GM21717 (cell line): ENCODE measurements at regions not wholly inside any gene's neighbourhood (a gene's known extent, or its start where the extent isn't known, plus 50 kb on each side); places are given as distances from the start of the nearest gene placed in this dataset.
"Not testable (repeated sequence)": the region's sequence is repeated elsewhere in the genome, so short reads cannot be mapped to it uniquely, and the experiment has no call there.

Experiments
- ATAC-seq: cut with Tn5 transposase; IDR thresholded peaks from one replicate; pipeline ENCODE4 v1.9.1; 2021; ENCODE audit warnings: mild to moderate bottlenecking, moderate library complexity; ENCODE audit not compliant: unreplicated experiment

DNA sequence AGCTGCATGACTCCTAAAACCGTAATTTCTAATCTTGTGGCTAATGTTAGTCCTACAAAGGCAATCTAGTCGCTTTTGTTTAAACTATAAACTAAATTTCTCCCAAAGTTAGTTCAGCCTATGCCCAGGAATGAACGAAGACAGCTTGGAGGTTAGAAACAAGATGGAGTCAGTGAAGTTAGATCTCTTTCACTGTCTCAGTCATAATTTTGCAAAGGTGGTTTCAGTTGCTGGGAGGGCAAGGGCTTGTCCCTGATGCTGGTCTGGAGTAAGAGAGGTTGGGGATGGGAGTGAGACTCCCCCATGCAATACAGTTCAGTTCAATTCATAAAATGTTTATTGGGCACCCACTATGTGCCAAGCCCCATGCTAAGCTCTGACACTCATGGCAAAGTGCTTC, 362.1 kb downstream of the TYW1 start:
- ATAC-seq, result not testable (repeated sequence)

DNA sequence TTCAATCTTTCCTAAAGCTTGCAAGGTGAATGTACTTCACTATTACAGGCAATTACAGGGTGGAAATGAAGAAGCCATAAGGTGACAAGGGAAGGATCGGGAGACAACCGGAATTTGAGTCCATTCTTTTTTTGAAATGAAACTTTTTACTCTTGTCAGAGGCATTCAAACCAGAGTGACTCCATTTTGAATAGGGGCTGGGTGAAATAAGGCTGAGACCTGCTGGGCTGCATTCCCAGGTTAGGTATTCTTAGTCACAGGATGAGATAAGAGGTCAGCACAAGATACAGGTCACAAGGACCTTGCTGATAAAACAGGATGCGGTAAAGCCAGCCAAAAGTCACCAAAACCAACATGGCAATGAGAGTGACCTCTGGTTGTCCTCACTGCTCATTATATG, 363.3 kb downstream of the TYW1 start:
- ATAC-seq, result no peak

DNA sequence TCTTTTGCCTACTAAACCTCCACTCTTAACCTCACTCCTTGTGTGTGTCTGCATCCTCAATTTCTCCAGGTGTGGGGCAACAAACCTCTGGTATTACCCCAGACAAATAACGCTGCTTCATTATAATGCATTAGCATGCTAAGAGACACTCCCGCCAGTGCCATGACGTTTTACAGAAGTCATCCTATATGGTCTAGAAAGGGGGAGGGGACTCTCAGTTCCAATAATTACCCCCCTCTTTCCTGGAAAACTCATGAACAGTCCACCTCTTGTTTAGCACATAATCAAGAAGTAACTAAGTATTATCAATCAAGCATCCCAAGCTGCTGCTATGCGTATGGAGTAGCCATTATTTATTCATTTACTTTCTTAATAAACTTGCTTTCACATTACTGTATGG, 364.5 kb downstream of the TYW1 start:
- ATAC-seq, result no peak

DNA sequence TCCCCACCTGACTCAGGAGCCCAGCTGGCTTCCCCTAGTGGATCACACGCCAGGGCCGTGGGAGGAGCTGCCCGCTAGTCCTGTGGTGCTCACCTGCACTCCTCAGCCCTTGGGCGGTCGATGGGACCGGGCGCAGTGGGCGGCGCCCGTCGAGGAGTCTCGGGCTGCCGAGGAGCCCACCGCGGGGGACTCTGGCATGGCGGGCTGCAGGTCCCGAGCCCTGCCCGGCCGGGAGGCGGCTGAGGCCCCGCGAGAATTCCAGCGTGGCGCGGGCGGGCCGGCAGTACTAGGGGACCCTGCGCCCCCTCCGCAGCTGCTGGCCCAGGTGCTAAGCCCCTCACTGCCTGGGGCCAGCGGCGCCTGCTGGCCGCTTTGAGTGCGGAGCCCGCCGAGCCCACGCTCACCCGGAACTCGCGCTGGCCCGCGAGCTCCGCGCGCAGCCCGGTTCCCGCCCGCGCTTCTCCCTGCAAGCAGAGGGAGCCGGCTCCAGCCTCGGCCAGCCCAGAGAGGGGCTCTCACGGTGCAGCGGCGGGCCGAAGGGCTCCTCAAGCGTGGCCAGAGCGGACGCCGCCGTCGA, 367.9 kb downstream of the TYW1 start:
- ATAC-seq, result no peak

DNA sequence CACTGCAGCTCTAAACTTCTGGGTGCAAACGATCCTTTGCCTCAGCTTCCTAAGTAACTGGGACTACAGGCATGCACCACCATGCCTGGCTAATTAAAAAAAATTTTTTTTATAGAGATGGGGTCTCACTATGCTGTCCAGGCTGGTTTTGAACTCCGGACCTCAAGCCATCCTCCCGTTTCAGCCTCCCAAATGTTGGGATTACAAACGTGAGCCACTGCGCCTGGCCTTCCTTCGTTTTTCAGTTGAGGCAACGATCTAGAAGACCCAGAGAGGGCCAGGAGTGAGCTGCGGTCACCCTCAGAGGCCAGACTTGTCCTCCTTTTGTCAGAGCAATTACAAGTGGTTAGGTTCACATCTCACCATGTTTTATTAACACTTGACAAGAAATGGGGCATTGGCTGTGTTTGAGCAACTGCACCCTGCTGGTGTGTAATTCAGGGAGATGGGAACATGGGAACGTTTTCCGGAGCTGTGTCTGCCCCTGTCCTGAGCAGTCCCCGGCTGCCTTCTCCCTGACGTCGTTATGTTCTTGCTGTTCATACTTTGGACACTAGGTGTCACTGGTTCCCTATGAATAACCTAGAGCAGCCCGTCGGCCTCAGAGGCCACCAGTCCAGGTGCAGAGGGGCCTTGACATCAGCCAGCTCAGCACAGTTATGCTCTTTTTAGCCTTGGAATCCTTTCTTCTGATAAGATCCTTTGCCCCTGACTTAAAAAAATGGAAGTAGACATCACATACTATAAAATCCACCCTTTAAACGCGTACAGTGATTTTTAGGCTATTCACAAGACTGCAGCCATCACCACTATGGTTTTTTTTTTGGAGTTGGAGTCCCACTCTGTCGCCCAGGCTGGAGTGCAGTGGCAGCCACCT, 375.0 kb downstream of the TYW1 start:
- peak; percentile 84 for ATAC-seq

DNA sequence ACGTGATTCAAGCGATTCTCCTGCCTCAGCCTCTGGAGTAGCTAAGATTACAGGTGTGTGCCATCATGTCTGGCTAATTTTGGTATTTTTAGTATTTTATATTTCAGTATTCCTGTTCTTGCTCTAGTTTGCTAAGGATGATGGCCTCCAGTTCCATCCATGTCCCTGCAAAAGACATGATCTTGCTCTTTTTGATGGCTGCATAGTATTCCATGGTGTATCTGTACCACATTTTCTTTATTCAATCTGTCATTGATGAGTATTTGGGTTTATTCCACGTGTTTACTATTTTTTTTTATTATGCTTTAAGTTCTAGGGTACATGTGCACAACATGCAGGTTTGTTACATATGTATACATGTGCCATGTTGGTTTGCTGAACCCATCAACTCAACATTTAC, 376.8 kb downstream of the TYW1 start:
- ATAC-seq, result not testable (repeated sequence)

DNA sequence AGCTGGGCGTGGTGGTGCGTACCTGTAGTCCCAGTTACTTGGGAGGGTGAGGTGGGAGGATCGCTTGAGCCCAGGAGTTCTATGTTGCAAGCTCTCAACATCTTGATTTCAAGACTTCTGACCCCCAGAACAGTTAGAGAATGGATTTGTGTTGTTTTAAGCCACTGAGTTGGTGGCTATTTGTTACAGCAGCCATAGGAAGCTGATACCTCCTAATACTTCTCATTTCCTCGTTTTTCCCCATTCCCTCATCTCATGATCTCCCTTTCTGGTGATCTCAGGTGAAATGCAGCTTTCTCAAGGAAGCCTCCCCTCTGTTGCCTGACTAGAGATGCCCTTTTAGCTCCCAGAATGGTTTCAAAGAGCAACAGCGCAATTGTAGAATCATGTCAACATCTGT, 378.8 kb downstream of the TYW1 start:
- no peak for ATAC-seq

DNA sequence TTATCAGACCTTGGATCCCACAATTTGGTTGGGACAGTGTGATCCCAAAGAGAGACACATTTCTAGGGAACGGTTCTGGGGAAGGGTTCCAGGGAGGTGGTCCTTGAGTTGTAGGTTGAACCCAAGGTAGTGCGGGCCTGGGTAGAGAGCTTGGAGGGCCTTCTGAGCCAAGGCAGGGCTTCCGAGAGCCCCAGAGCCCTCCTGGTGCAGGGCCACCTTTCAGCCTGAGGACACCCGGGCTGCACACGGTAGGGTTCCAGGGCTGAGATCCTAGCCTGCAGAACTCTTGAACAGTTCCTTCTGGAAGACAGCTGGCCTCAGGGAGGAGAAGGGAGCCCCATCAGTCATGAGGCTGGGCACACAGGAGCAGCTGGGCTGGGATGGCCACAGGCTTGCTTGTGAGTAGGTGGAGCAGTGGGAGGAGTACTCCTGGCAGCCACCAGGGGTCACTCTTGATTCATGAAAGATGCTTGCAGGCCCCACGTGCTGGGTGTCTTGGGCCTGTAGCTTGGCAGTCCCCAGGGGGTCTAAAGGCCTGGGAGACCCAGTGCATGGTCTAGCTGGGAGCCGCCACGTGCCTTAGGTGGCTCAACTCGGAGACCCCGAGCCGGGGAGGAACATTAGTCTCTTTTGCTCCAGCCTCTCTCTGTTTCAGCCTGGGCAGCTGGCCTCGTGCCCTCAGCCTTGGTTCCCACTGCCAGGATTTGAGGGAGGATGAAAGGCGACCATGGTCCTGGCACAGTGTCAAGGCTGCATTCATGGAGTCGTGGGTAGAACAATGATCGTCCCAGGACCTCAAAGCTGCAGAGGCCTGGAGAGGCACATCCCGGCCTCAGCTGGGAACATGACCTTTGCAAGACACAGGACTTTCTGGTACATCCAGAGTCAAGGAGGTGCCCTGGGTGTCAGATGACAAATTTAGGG, 381.6 kb downstream of the TYW1 start:
- peak; percentile 67 for ATAC-seq

DNA sequence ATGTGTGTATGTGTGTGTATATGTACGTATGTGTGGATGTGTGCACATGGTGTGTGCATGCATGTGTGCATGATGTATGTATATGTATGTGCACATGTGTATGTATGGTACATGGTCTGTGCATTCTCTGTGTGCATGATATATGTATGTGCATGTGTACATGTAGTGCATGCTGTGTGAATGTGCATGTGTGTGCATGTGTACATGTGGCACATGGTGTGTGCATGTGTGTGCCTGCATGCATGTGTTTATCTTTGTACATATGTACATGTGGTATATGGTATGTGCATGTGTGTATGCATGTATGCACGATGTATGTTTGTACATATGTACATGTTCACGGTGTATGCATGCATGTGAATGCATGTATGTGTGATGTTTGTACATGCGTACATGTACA, 383.7 kb downstream of the TYW1 start:
- ATAC-seq, result no peak

DNA sequence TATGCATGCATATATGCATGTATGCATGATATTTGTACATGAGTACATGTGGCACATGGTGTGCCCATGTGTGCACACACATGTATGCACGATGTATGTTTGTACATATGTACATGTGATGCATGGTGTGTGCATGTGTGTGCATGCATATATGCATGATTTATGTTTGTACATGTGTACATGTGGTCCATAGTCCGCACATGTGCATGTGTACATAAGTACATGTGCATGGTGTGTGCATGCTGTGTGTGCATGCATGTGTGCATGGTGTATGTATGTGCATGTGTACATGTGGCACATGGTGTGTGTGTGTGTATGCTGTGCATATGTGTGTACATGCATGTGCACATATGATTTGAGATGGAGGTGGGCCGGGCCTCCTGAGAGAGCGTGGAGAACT, 384.2 kb downstream of the TYW1 start:
- no peak for ATAC-seq

DNA sequence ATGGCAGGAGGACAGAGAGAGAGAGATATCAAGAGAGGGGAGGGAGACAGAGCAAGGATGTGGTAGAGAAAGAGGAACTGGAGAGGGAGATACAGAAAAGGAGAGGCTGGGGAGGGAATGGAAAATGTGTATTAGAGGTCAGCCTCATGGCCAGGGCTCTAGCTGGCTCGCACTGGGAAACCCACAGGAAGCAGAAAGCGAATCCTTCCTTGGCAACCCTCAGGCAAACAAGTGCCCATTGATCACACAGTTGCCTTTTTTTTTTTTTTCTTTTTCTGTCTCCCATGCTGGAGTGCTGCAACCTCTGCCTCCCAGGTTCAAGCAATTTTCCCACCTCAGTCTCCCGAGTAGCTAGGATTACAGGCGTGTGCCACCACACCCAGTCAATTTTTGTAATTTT, 391.2 kb downstream of the TYW1 start:
- no peak for ATAC-seq

DNA sequence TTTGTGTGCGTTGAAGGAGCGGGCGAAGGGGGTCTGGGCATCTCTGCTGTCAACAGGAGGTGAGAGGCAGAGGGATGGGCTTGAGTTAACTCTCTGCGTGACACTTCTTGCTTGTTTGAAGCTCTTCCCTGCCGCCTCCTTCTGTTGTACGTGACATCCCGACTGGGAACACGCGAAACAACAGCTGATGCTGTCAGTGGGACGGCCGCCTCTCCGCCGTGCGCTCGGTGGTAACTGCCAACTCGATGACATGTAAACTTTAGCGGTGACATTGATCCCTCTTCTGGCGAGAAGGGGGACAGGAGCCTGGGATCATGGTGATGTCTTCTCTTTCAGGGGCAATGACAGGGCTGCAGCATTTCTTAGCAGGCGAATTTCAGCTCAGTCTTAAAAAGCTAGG, 394.5 kb downstream of the TYW1 start:
- no peak for ATAC-seq

DNA sequence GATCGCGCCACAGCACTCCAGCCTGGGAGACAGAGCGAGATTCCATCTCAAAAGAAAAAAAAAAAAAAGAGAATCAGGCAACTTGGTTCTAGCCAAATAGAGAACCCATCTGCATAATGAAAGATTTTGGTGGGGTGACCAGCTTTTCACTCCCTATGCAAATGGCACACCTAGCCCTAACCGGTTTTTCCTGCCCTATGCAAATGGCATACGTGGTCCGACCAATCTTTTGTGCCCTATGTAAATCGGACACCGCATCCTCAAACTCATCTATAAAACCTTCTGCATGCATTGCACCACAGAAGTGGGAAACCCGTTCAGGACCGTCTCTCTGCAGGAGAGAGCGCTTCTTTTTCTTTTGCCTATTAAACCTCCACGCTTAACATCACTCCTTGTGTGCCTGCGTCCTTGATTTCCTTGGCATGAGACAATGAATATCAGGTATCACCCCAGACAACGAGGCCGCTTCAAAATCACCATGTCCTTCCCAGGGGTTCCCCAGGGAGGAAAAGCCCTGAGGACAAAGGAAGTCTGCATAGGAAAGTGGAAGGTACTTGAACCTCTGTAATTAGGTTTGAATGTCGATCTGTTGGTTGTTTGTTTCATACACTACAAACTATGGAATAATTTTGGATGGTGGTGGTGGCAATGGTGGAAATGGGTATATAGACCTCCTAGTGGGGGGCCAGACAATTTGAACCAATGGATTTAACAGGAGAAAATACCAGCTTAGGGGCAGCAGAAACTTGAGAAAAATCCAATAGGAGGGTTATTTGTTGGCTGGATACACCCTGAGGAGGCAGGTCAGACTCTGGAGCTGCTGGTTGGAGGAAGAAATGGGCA, 396.2 kb downstream of the TYW1 start:
- ATAC-seq, result no peak

DNA sequence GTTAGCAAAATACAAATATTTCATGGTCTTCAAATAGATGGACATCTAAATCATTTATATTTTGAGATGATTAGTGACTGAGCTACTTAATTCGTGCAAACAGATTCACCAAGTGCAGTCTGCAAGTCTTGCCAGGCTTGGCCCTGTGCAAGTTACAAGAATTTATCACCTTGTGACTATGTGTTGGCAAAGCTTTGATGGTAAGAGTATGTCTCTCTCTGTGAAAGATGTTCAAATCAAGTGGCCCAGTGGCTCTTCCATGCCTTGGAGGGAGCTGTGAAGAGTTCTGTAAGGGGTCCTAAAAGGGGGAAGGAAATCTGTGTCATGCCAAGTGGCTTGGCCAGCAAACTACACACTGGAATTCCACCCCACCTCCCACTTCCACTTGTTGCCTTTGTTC, 397.3 kb downstream of the TYW1 start:
- no peak for ATAC-seq

DNA sequence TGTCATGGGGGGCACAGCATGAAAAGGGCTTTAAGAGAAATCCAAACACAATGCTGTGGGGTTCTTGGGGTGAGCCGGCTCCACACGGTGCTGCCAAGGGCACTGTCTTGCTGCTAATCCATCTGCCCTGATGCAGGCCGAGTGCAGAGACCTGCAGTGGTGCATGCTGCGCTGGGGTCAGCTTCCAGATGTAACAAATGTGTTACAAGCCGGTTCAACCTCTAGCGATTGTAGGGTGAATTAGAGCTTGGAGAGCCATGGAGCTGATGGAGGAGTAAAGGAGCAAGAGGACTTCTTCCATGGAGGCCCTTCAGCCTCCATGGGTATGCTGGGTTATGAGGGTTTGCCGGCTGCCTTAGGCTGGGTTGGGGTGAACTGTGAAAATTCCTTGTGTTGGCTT, 402.3 kb downstream of the TYW1 start:
- no peak for ATAC-seq

DNA sequence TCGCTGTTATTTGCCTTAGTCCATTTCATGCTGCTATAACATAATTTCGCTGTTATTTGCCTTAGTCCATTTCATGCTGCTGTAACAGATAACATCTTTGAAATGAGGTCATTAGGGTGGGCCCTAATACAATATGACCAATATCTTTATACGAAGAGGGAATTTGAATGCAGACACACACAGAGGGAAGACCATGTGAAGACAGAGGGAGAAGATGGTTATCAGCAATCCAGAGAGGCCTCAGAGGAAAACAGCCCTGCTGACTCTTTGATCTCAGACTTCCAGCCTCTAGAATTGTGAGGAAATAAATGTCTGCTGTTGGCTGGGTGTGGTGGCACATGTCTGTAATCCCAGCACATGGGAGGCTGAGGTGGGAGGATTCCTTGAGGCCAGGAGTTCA, 404.9 kb downstream of the TYW1 start:
- ATAC-seq, result no peak

DNA sequence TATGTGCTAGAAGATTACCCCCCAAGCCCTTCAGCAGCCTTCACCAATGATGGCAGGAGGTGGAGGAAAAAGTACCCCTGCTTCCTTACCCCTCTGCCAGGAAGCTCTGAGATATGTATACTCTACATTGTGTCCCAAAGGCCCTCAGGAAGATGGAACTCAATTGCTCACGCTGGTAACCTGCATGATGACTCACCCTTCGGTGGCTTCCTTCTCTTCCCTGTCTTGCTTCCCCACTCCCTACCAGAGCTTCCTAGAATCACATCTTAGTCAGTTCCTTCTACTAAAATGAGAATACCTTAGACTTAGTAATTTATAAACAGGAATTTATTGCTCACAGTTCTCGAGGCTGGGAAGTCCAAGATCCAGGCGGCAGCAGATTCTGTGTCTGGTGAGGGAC, 405.6 kb downstream of the TYW1 start:
- no peak for ATAC-seq

DNA sequence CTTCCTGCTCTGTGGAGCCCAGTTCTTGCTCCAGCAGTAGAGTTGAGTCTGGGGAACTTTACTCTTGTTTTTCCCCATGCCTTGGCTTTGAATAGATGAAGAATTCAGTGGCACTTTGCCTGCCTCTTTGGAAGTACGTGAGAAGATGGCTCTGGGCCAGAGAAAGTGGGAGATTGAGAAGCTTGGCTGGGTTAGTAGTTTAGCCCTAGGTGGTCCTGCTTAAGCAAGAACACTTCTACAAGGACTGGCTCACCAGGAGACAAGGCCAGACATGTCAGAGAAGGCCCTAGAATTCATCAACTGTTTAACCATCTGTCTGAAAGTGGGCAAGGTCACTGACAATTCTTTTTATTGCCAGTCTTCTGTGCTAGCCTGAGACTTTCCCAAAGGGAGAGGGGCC, 410.3 kb downstream of the TYW1 start:
- ATAC-seq, result no peak

DNA sequence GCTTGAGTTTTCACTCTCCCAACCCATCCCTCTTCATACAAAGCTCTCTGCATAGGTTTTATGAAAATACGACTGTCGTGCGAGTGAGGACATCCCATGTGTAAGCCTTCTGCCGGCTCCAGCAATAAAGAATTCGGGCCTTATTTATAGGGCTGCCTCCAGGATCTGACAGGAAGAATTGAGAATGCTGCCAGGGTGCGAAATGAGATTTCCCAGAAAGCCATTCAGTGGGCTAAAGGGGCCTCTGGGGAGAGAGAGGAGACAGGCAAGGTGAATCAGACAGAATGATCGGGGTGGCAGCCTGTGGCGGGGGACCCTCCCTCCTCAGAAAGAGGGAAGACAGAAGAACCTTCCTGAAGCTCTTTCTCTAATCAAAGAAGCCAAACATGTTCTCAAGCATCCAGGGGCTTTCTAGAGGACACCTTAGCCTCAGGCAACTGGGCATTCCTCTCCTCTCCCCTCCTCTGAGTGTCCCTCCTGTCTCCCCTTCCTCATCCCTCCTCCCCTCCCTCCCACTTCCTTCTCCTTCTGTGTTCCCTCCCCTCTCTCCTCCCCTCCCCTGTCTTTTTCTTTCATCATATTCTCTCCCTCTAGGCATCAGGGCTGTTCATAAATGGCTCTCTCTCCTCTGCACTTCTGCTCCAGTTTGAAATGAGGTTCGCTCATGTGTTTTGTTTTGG, 410.9 kb downstream of the TYW1 start:
- no peak for ATAC-seq

DNA sequence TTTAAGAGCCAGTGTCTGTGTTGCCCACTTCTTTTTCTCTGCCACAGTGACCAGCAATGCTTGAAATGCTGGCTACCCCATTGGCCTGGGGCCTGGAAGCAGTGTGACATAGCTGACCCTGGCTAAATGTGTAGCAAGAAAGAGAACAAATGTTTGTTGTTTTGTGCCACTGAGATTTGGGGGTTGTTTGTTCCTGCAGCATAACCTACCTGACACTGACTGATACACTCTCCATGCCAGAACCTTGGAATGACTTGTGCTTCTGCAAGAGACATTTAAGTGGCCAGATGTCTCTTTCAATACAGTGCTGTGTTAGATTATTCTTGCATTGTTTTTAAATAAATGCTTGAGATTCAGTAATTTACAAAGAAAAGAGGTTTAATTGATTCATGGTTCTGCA, 411.5 kb downstream of the TYW1 start:
- no peak for ATAC-seq
